DOHH2 (cell line): ENCODE measurements at regions not wholly inside any gene's neighbourhood (a gene's known extent, or its start where the extent isn't known, plus 50 kb on each side); places are given as distances from the start of the nearest gene placed in this dataset.

ENCODE experiments used
- EZH2phosphoT487 ChIP-seq: fragments of 200-600 bp; sonication (generic); IDR thresholded peaks from 2 replicates; pipeline ENCODE4 v1.6.1; 2017; ENCODE audit warnings: borderline replicate concordance, mild to moderate bottlenecking, antibody characterized with exemption, low read length, moderate library complexity, mixed read lengths
- TF ChIP-seq, protein P1 (sequence below): fragments of 200-600 bp; sonication (generic); IDR thresholded peaks from one replicate; pipeline ENCODE4 v1.5.1; 2014; ENCODE audit warnings: antibody characterized with exemption, mild to moderate bottlenecking, low read depth, low read length; ENCODE audit not compliant: poor library complexity, severe bottlenecking

DNA sequence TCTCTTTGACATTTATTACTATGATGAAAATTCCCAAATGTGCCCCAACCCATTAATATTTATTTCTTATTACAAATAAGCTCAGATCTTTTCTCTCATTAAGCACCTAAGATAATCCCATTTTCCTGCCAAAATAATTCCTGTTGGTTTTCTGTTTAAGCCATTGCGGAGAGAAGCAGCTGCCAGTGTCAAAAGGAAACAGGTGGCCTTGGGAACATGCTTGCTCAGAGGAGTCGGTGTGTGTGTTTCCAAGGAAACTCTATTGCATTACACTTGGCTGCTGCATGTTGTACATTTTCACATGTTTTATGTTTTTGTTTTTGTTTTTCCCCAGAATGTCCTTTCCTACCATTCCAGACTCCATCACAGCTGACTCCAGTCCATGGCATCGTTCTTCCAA is 56.4 kb downstream of the CD24 start:
- TF ChIP-seq, protein P1, sequence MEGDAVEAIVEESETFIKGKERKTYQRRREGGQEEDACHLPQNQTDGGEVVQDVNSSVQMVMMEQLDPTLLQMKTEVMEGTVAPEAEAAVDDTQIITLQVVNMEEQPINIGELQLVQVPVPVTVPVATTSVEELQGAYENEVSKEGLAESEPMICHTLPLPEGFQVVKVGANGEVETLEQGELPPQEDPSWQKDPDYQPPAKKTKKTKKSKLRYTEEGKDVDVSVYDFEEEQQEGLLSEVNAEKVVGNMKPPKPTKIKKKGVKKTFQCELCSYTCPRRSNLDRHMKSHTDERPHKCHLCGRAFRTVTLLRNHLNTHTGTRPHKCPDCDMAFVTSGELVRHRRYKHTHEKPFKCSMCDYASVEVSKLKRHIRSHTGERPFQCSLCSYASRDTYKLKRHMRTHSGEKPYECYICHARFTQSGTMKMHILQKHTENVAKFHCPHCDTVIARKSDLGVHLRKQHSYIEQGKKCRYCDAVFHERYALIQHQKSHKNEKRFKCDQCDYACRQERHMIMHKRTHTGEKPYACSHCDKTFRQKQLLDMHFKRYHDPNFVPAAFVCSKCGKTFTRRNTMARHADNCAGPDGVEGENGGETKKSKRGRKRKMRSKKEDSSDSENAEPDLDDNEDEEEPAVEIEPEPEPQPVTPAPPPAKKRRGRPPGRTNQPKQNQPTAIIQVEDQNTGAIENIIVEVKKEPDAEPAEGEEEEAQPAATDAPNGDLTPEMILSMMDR = no peak
- TF ChIP-seq EZH2phosphoT487 = no peak
